ENCODE measurements at regions not wholly inside any gene's neighbourhood (a gene's known extent, or its start where the extent isn't known, plus 50 kb on each side); places are given as distances from the start of the nearest gene placed in this dataset.
"Not testable (repeated sequence)": the region's sequence is repeated elsewhere in the genome, so short reads cannot be mapped to it uniquely, and the experiment has no call there.

- Histone ChIP-seq H3K36me3 (ENCODE audit: insufficient read depth, low read length, poor library complexity, severe bottlenecking) (no peaks in the 10 kb centered on the region), H3K27me3 (replicated peaks; ENCODE audit: insufficient read depth, low read depth, low read length, poor library complexity) (no peaks in the 10 kb centered on the region), H3K4me1 (ENCODE audit: insufficient read depth, low read length, poor library complexity, severe bottlenecking) (peaks cover 8% of the 10 kb centered on the region), H3K4me3 (ENCODE audit: low read depth, low read length, poor library complexity, severe bottlenecking) (no peak overlapping the region), H3K27ac (ENCODE audit: low read depth, low read length, poor library complexity, severe bottlenecking) (no peak overlapping the region), H3K9me3 (ENCODE audit: low read depth, low read length, poor library complexity, severe bottlenecking) (peaks cover 4% of the 10 kb centered on the region)
- POLR2A ChIA-PET (ENCODE audit: low non-redundant PET): no interaction called here
- no peak for TF ChIP-seq EZH2 (IDR thresholded peaks at IDR 0.05; ENCODE audit: borderline replicate concordance, low read depth, low read length, poor library complexity, severe bottlenecking)
- no peak for TF ChIP-seq CTCF (conservative IDR thresholded peaks at IDR 0.05; ENCODE audit: low read depth, low read length)
- DNase-seq (ENCODE audit: low spot score): no peak
- no TSS peak for BruUV-seq (replicated peaks)
- CTCF ChIA-PET: no interaction called here
- intact Hi-C loops (cut with micrococcal nuclease; ENCODE audit: unreplicated experiment): no loop called here
Observed at GRCh38 chr3:110989446-110989845, 82.2 kb upstream of the NECTIN3 start.

GRCh38 chr3:110995461-110996231 lies 76.0 kb upstream of the NECTIN3 start:
- TF ChIP-seq EZH2 (IDR thresholded peaks at IDR 0.05; ENCODE audit: borderline replicate concordance, low read depth, low read length, poor library complexity, severe bottlenecking): no peak
- no peak for TF ChIP-seq CTCF (conservative IDR thresholded peaks at IDR 0.05; ENCODE audit: low read depth, low read length)
- intact Hi-C loops (cut with micrococcal nuclease; ENCODE audit: unreplicated experiment): no loop called here
- Histone ChIP-seq H3K4me1 (ENCODE audit: insufficient read depth, low read length, poor library complexity, severe bottlenecking) (peaks cover 23% of the 10 kb centered on the region), H3K27ac (ENCODE audit: low read depth, low read length, poor library complexity, severe bottlenecking) (peak overlapping the region; percentile 22), H3K27me3 (replicated peaks; ENCODE audit: insufficient read depth, low read depth, low read length, poor library complexity) (no peaks in the 10 kb centered on the region), H3K4me3 (ENCODE audit: low read depth, low read length, poor library complexity, severe bottlenecking) (no peak overlapping the region), H3K9me3 (ENCODE audit: low read depth, low read length, poor library complexity, severe bottlenecking) (no peaks in the 10 kb centered on the region), H3K36me3 (ENCODE audit: insufficient read depth, low read length, poor library complexity, severe bottlenecking) (no peaks in the 10 kb centered on the region)
- CTCF ChIA-PET: no interaction called here
- POLR2A ChIA-PET (ENCODE audit: low non-redundant PET): no interaction called here
- BruUV-seq (replicated peaks): no TSS peak
- peak; percentile 94 for DNase-seq (ENCODE audit: low spot score)

GRCh38 chr3:110998766-110999165 lies 72.8 kb upstream of the NECTIN3 start:
- H3K36me3 ChIP-seq (ENCODE audit: insufficient read depth, low read length, poor library complexity, severe bottlenecking); H3K27ac ChIP-seq (ENCODE audit: low read depth, low read length, poor library complexity, severe bottlenecking); H3K9me3 ChIP-seq (ENCODE audit: low read depth, low read length, poor library complexity, severe bottlenecking); BruUV-seq (replicated peaks); H3K4me3 ChIP-seq (ENCODE audit: low read depth, low read length, poor library complexity, severe bottlenecking); DNase-seq (ENCODE audit: low spot score); POLR2A ChIA-PET (ENCODE audit: low non-redundant PET); H3K27me3 ChIP-seq (replicated peaks; ENCODE audit: insufficient read depth, low read depth, low read length, poor library complexity); CTCF ChIA-PET; intact Hi-C loops (cut with micrococcal nuclease; ENCODE audit: unreplicated experiment): not testable (repeated sequence)
- peaks cover 20% of the 10 kb centered on the region for H3K4me1 ChIP-seq (ENCODE audit: insufficient read depth, low read length, poor library complexity, severe bottlenecking)

- POLR2A ChIA-PET (ENCODE audit: low non-redundant PET); H3K9me3 ChIP-seq (ENCODE audit: low read depth, low read length, poor library complexity, severe bottlenecking); intact Hi-C loops (cut with micrococcal nuclease; ENCODE audit: unreplicated experiment); H3K4me1 ChIP-seq (ENCODE audit: insufficient read depth, low read length, poor library complexity, severe bottlenecking); H3K4me3 ChIP-seq (ENCODE audit: low read depth, low read length, poor library complexity, severe bottlenecking); DNase-seq (ENCODE audit: low spot score); H3K27ac ChIP-seq (ENCODE audit: low read depth, low read length, poor library complexity, severe bottlenecking); BruUV-seq (replicated peaks); H3K36me3 ChIP-seq (ENCODE audit: insufficient read depth, low read length, poor library complexity, severe bottlenecking); H3K27me3 ChIP-seq (replicated peaks; ENCODE audit: insufficient read depth, low read depth, low read length, poor library complexity): not testable (repeated sequence)
- CTCF ChIA-PET: interaction anchor here (0.7 kb wide), 1 partner anchor 28 kb away, joined by 11 read pairs; no protein-coding TSS in a partner anchor
- 0 out of 2 replicates have a peak, but pooled peaks have one; percentile 13 for TF ChIP-seq CTCF (conservative IDR thresholded peaks at IDR 0.05; ENCODE audit: low read depth, low read length)
Observed at GRCh38 chr3:111006485-111006884, 65.1 kb upstream of the NECTIN3 start.

Measured in A673 (cell line).